ENCODE measurements at regions not wholly inside any gene's neighbourhood (a gene's known extent, or its start where the extent isn't known, plus 50 kb on each side); places are given as distances from the start of the nearest gene placed in this dataset.

DNA sequence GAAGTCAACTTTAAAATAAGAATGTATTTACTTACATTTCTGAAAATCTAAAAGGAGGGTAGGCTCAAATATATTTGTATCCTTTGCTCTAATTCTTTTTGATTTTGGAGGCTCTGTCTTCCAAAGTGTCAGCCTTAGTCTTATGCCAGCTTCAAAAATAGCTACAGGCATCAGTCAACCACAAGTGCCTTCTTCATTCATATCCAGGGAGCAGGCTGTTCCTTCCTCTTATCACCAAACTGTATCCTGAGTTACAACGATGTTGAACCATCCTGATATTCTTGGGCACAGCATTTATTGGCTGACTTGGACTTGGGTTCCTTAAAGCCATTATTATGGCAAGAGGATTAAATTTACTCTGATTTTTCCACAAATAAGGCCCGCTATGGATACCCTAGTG lies 1161.3 kb downstream of the PCDH17 start:
- DNase-seq (ENCODE audit: low spot score), result no peak
- Histone ChIP-seq H3K4me3 (no peak overlapping the region), H3K27ac (no peak overlapping the region)
- TF ChIP-seq CTCF (IDR thresholded peaks at IDR 0.05), result no peak

- no peak for TF ChIP-seq CTCF (IDR thresholded peaks at IDR 0.05)
- Histone ChIP-seq H3K27ac (no peak overlapping the region), H3K4me3 (no peak overlapping the region)
- no peak for DNase-seq (ENCODE audit: low spot score)
These were observed 1164.2 kb downstream of the PCDH17 start for GRCh38 chr13:58795715-58796114.

- DNase-seq (ENCODE audit: low spot score), result no peak
- no peak overlapping the region for H3K27ac ChIP-seq
- no peak for TF ChIP-seq CTCF (IDR thresholded peaks at IDR 0.05)
These were observed 1173.3 kb downstream of the PCDH17 start for GRCh38 chr13:58804832-58805231.

GRCh38 chr13:58806401-58806800 lies 1174.9 kb downstream of the PCDH17 start:
- no peak for TF ChIP-seq CTCF (IDR thresholded peaks at IDR 0.05)
- no peak for DNase-seq (ENCODE audit: low spot score)
- H3K4me3 ChIP-seq, result no peak overlapping the region
- H3K27ac ChIP-seq, result no peak overlapping the region

More at GRCh38 chr13:58804832-58805231, 1173.3 kb downstream of the PCDH17 start:
- no peak overlapping the region for H3K4me3 ChIP-seq

- H3K27ac ChIP-seq, result no peak overlapping the region
- TF ChIP-seq CTCF (IDR thresholded peaks at IDR 0.05), result no peak
- H3K4me3 ChIP-seq, result no peak overlapping the region
- no peak for DNase-seq (ENCODE audit: low spot score)
These were observed 1192.2 kb downstream of the PCDH17 start for GRCh38 chr13:58823701-58824100.

DNA sequence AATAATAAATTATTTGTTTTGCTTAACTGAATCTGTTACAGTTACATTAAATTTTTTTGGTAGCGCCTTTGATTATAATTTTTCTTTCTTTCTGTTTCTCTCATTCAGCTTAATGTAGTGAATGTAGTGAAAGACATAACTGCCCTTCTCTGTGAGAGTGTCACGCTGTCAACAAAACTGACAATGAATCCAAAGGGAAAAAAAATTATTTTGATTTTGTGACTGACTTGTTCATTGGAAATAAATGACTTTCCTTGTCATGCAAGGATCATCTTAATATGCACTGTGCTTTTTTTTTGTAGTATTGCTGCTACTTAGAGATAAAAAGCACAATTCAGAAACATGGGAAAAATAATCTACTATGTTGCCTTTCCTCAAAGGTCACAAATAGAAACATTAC lies 1196.4 kb downstream of the PCDH17 start:
- no peak for TF ChIP-seq CTCF (IDR thresholded peaks at IDR 0.05)
- DNase-seq (ENCODE audit: low spot score), result no peak
- Histone ChIP-seq H3K4me3 (no peak overlapping the region), H3K27ac (no peak overlapping the region)

DNA sequence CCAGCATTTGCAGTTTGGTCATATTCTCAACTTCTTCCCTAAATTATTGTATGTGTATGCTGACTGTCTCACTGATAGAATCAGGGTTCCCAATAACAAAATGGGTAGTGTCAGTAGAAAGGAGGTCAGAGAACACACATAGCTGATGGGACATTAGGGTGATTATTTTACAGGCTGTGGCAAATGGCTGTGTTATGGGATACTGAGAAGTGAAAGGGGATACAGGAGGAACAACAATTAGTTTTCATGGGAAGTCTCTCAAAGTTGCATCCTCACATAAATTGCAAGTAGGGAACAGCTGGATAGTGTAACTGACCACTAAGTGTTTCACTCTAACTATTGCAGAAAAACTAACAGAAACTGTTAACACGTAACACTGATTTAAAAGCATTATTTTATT lies 1199.3 kb downstream of the PCDH17 start:
- no peak overlapping the region for H3K27ac ChIP-seq
- no peak for TF ChIP-seq CTCF (IDR thresholded peaks at IDR 0.05)
- DNase-seq (ENCODE audit: low spot score), result no peak
- H3K4me3 ChIP-seq, result no peak overlapping the region
